ENCODE measurements at regions not wholly inside any gene's neighbourhood (a gene's known extent, or its start where the extent isn't known, plus 50 kb on each side); places are given as distances from the start of the nearest gene placed in this dataset.

- FAIRE-seq (no peak), DNase-seq (ENCODE audit: insufficient read length) (no peak)
- no peak for TF ChIP-seq POLR2A (IDR thresholded peaks at IDR 0.05; ENCODE audit: low read depth, low read length)
- no peak for TF ChIP-seq TAF1 (IDR thresholded peaks at IDR 0.05; ENCODE audit: borderline replicate concordance, low read depth, low read length)
- no peak for TF ChIP-seq POLR2AphosphoS5 (IDR thresholded peaks at IDR 0.05; ENCODE audit: low read depth, low read length)
Measured at GRCh38 chr7:41633690-41634089, 69.2 kb downstream of the INHBA start.

GRCh38 chr7:41630741-41631140 lies 72.1 kb downstream of the INHBA start:
- no peak for TF ChIP-seq POLR2AphosphoS5 (IDR thresholded peaks at IDR 0.05; ENCODE audit: low read depth, low read length)
- TF ChIP-seq TAF1 (IDR thresholded peaks at IDR 0.05; ENCODE audit: borderline replicate concordance, low read depth, low read length): no peak
- no peak for TF ChIP-seq POLR2A (IDR thresholded peaks at IDR 0.05; ENCODE audit: low read depth, low read length)
- DNase-seq (ENCODE audit: insufficient read length) (peak; percentile 0), FAIRE-seq (peak; percentile 70)

GRCh38 chr7:41629711-41630111 lies 73.2 kb downstream of the INHBA start:
- TF ChIP-seq POLR2AphosphoS5 (IDR thresholded peaks at IDR 0.05; ENCODE audit: low read depth, low read length): no peak
- no peak for TF ChIP-seq TAF1 (IDR thresholded peaks at IDR 0.05; ENCODE audit: borderline replicate concordance, low read depth, low read length)
- no peak for TF ChIP-seq POLR2A (IDR thresholded peaks at IDR 0.05; ENCODE audit: low read depth, low read length)
- FAIRE-seq (no peak), DNase-seq (ENCODE audit: insufficient read length) (no peak)

- no peak for DNase-seq (ENCODE audit: insufficient read length)
- no peak for FAIRE-seq
- TF ChIP-seq POLR2AphosphoS5 (IDR thresholded peaks at IDR 0.05; ENCODE audit: low read depth, low read length): no peak
- TF ChIP-seq TAF1 (IDR thresholded peaks at IDR 0.05; ENCODE audit: borderline replicate concordance, low read depth, low read length): no peak
- no peak for TF ChIP-seq POLR2A (IDR thresholded peaks at IDR 0.05; ENCODE audit: low read depth, low read length)
Measured at GRCh38 chr7:41628901-41629300, 74.0 kb downstream of the INHBA start.

- FAIRE-seq: no peak
- no peak for DNase-seq (ENCODE audit: insufficient read length)
Measured at GRCh38 chr7:41627645-41628298, 75.1 kb downstream of the INHBA start.

GRCh38 chr7:41624818-41625217 lies 78.1 kb downstream of the INHBA start:
- no peak for FAIRE-seq
- no peak for TF ChIP-seq POLR2A (IDR thresholded peaks at IDR 0.05; ENCODE audit: low read depth, low read length)
- no peak for TF ChIP-seq TAF1 (IDR thresholded peaks at IDR 0.05; ENCODE audit: borderline replicate concordance, low read depth, low read length)
- no peak for DNase-seq (ENCODE audit: insufficient read length)

More at GRCh38 chr7:41627645-41628298, 75.1 kb downstream of the INHBA start:
- no peak for TF ChIP-seq POLR2AphosphoS5 (IDR thresholded peaks at IDR 0.05; ENCODE audit: low read depth, low read length)
- TF ChIP-seq POLR2A (IDR thresholded peaks at IDR 0.05; ENCODE audit: low read depth, low read length): no peak
- TF ChIP-seq TAF1 (IDR thresholded peaks at IDR 0.05; ENCODE audit: borderline replicate concordance, low read depth, low read length): no peak

GRCh38 chr7:41621953-41622831 lies 80.7 kb downstream of the INHBA start:
- TF ChIP-seq TAF1 (IDR thresholded peaks at IDR 0.05; ENCODE audit: borderline replicate concordance, low read depth, low read length) (no peak), POLR2AphosphoS5 (IDR thresholded peaks at IDR 0.05; ENCODE audit: low read depth, low read length) (no peak), POLR2A (IDR thresholded peaks at IDR 0.05; ENCODE audit: low read depth, low read length) (no peak)
- DNase-seq (ENCODE audit: insufficient read length) (no peak), FAIRE-seq (no peak)

GRCh38 chr7:41617987-41618386 lies 84.9 kb downstream of the INHBA start:
- FAIRE-seq (no peak), DNase-seq (ENCODE audit: insufficient read length) (no peak)
- TF ChIP-seq POLR2AphosphoS5 (IDR thresholded peaks at IDR 0.05; ENCODE audit: low read depth, low read length): no peak
- TF ChIP-seq POLR2A (IDR thresholded peaks at IDR 0.05; ENCODE audit: low read depth, low read length): no peak
- TF ChIP-seq TAF1 (IDR thresholded peaks at IDR 0.05; ENCODE audit: borderline replicate concordance, low read depth, low read length): no peak

GRCh38 chr7:41612798-41613197 lies 90.1 kb downstream of the INHBA start:
- DNase-seq (ENCODE audit: insufficient read length): no peak
- FAIRE-seq: no peak
- TF ChIP-seq TAF1 (IDR thresholded peaks at IDR 0.05; ENCODE audit: borderline replicate concordance, low read depth, low read length): no peak
- no peak for TF ChIP-seq POLR2A (IDR thresholded peaks at IDR 0.05; ENCODE audit: low read depth, low read length)
- no peak for TF ChIP-seq POLR2AphosphoS5 (IDR thresholded peaks at IDR 0.05; ENCODE audit: low read depth, low read length)

- FAIRE-seq (no peak), DNase-seq (ENCODE audit: insufficient read length) (no peak)
- TF ChIP-seq POLR2A (IDR thresholded peaks at IDR 0.05; ENCODE audit: low read depth, low read length): no peak
- TF ChIP-seq POLR2AphosphoS5 (IDR thresholded peaks at IDR 0.05; ENCODE audit: low read depth, low read length): no peak
Measured at GRCh38 chr7:41612386-41612785, 90.5 kb downstream of the INHBA start.

GRCh38 chr7:41608447-41608846 lies 94.4 kb downstream of the INHBA start:
- DNase-seq (ENCODE audit: insufficient read length) (no peak), FAIRE-seq (no peak)
- TF ChIP-seq POLR2AphosphoS5 (IDR thresholded peaks at IDR 0.05; ENCODE audit: low read depth, low read length) (no peak), TAF1 (IDR thresholded peaks at IDR 0.05; ENCODE audit: borderline replicate concordance, low read depth, low read length) (no peak), POLR2A (IDR thresholded peaks at IDR 0.05; ENCODE audit: low read depth, low read length) (no peak)

GRCh38 chr7:41603985-41604384 lies 98.9 kb downstream of the INHBA start:
- DNase-seq (ENCODE audit: insufficient read length) (no peak), FAIRE-seq (no peak)
- no peak for TF ChIP-seq POLR2A (IDR thresholded peaks at IDR 0.05; ENCODE audit: low read depth, low read length)
- no peak for TF ChIP-seq POLR2AphosphoS5 (IDR thresholded peaks at IDR 0.05; ENCODE audit: low read depth, low read length)
- TF ChIP-seq TAF1 (IDR thresholded peaks at IDR 0.05; ENCODE audit: borderline replicate concordance, low read depth, low read length): no peak
